HEK293 (cell line): ENCODE measurements at regions not wholly inside any gene's neighbourhood (a gene's known extent, or its start where the extent isn't known, plus 50 kb on each side); places are given as distances from the start of the nearest gene placed in this dataset.
A peak's percentile ranks its signal among the peaks of the same experiment; 100 is the strongest.

Source experiments
- CTCF ChIA-PET: fragments of 350-600 bp; formaldehyde crosslinking; extraction: SDS; loops from one replicate; lab custom pipeline; 2021; ENCODE audit warnings: antibody characterized with exemption; lab: Yijun Ruan, JAX
- POLR2A ChIA-PET: fragments of 300-600 bp; formaldehyde crosslinking; extraction: SDS; loops from one replicate; lab custom pipeline; 2020; ENCODE audit warnings: antibody characterized with exemption, inconsistent platforms; lab: Yijun Ruan, JAX
- H3K27ac ChIP-seq: fragments of 200-500 bp; sonication (Bioruptor generic); 2 replicates; pipeline ENCODE4 v1.5.1; 2014; ENCODE audit warnings: low read depth, low read length, control low read depth, inconsistent platforms; ENCODE audit errors: extremely low read depth
- H3K36me3 ChIP-seq, 2 experiments: fragments of 200-500 bp in 1 of 2; sonication (Bioruptor generic) in 1 of 2; 1 replicate in 1 of 2; 2 replicates in 1 of 2; pipeline ENCODE4 v1.5.1; 2014 to 2017; ENCODE audit warnings: inconsistent platforms in 2 of 2, low read length in 2 of 2; ENCODE audit not compliant: control insufficient read depth in 2 of 2, insufficient read depth in 1 of 2
- H3K4me1 ChIP-seq: fragments of 200-500 bp; sonication (Bioruptor generic); 2 replicates; pipeline ENCODE4 v1.5.1; 2014; ENCODE audit warnings: mild to moderate bottlenecking, low read length, inconsistent platforms; ENCODE audit not compliant: control insufficient read depth, insufficient read depth
- H3K4me3 ChIP-seq: 2 replicates; pipeline ENCODE4 v1.5.1; 2011; ENCODE audit warnings: low read depth, mild to moderate bottlenecking, control low read depth, low read length, moderate library complexity
- H3K9me3 ChIP-seq: fragments of 200-500 bp; sonication (Bioruptor generic); 2 replicates; pipeline ENCODE4 v1.5.1; 2014; ENCODE audit warnings: low read depth, low read length, inconsistent platforms; ENCODE audit not compliant: control insufficient read depth, insufficient read depth
- GLI4 ChIP-seq: fragments of 450-650 bp; formaldehyde crosslinking; IDR thresholded peaks from 2 replicates; pipeline ENCODE4 v1.5.1; 2016; ENCODE audit warnings: missing biosample characterization, missing genetic modification characterization
- HOXD13 ChIP-seq: sonication (generic); formaldehyde crosslinking; IDR thresholded peaks from 2 replicates; pipeline ENCODE4 v1.8.0; 2022; ENCODE audit warnings: missing genetic modification reagents, borderline replicate concordance
- IKZF3 ChIP-seq: fragments of 450-650 bp; IDR thresholded peaks from 2 replicates; pipeline ENCODE4 v1.5.0; 2018; ENCODE audit warnings: missing biosample characterization, mild to moderate bottlenecking, missing genetic modification characterization, moderate library complexity
- TCF7L2 ChIP-seq: IDR thresholded peaks from 2 replicates; pipeline ENCODE4 v1.6.1; 2011; ENCODE audit warnings: low read depth, mild to moderate bottlenecking, inconsistent platforms, low read length, moderate library complexity, borderline replicate concordance
- ZBTB1 ChIP-seq: fragments of 450-650 bp; formaldehyde crosslinking; IDR thresholded peaks from 2 replicates; pipeline ENCODE4 v1.5.1; 2016; ENCODE audit warnings: missing biosample characterization, missing genetic modification characterization
- ZFHX2 ChIP-seq: fragments of 450-650 bp; formaldehyde crosslinking; conservative IDR thresholded peaks from 2 replicates; pipeline ENCODE4 v1.5.1; 2016; ENCODE audit warnings: missing biosample characterization, missing genetic modification characterization
- ZFP37 ChIP-seq: fragments of 450-650 bp; formaldehyde crosslinking; IDR thresholded peaks from 2 replicates; pipeline ENCODE4 v1.5.1; 2016; ENCODE audit warnings: missing biosample characterization, missing genetic modification characterization
- ZIC2 ChIP-seq: fragments of 450-650 bp; formaldehyde crosslinking; IDR thresholded peaks from 2 replicates; pipeline ENCODE4 v1.5.1; 2016; ENCODE audit warnings: missing biosample characterization, missing genetic modification characterization
- ZNF114 ChIP-seq: fragments of 450-650 bp; formaldehyde crosslinking; IDR thresholded peaks from 2 replicates; pipeline ENCODE4 v1.5.0; 2017; ENCODE audit warnings: missing biosample characterization, missing genetic modification characterization
- ZNF16 ChIP-seq: fragments of 450-650 bp; formaldehyde crosslinking; IDR thresholded peaks from 2 replicates; pipeline ENCODE4 v1.5.1; 2016; ENCODE audit warnings: low read depth, missing biosample characterization, missing genetic modification characterization
- ZNF274 ChIP-seq, 2 experiments: fragments of 200-500 bp in 1 of 2; fragments of 450-650 bp in 1 of 2; sonication (Bioruptor generic) in 1 of 2; formaldehyde crosslinking in 1 of 2; IDR thresholded peaks; 2 replicates each; pipeline versions ENCODE4 v1.5.1 to v1.6.1; 2014 to 2016; ENCODE audit warnings: borderline replicate concordance in 1 of 2, inconsistent platforms in 1 of 2, low read length in 1 of 2, missing biosample characterization in 1 of 2, missing genetic modification characterization in 1 of 2
- ZNF302 ChIP-seq: fragments of 450-650 bp; formaldehyde crosslinking; IDR thresholded peaks from 2 replicates; pipeline ENCODE4 v1.5.1; 2016; ENCODE audit warnings: missing biosample characterization, missing genetic modification characterization, low read depth
- ZNF350 ChIP-seq: fragments of 450-650 bp; formaldehyde crosslinking; IDR thresholded peaks from 2 replicates; pipeline ENCODE4 v1.5.0; 2017; ENCODE audit warnings: missing biosample characterization, mild to moderate bottlenecking, missing genetic modification characterization
- ZNF433 ChIP-seq: fragments of 450-650 bp; formaldehyde crosslinking; IDR thresholded peaks from 2 replicates; pipeline ENCODE4 v1.5.1; 2016; ENCODE audit warnings: missing biosample characterization, missing genetic modification characterization, low read depth
- ZNF501 ChIP-seq: fragments of 450-650 bp; formaldehyde crosslinking; IDR thresholded peaks from 2 replicates; pipeline ENCODE4 v1.5.1; 2016; ENCODE audit warnings: missing biosample characterization, missing genetic modification characterization
- ZNF510 ChIP-seq: fragments of 450-650 bp; formaldehyde crosslinking; IDR thresholded peaks from 2 replicates; pipeline ENCODE4 v1.5.1; 2018; ENCODE audit warnings: mild to moderate bottlenecking, missing genetic modification characterization, missing biosample characterization; ENCODE audit not compliant: insufficient replicate concordance
- ZNF571 ChIP-seq: fragments of 450-650 bp; formaldehyde crosslinking; IDR thresholded peaks from 2 replicates; pipeline ENCODE4 v1.5.0; 2017; ENCODE audit warnings: missing biosample characterization, missing genetic modification characterization
- ZNF654 ChIP-seq: fragments of 450-650 bp; formaldehyde crosslinking; IDR thresholded peaks from 2 replicates; pipeline ENCODE4 v1.5.1; 2016; ENCODE audit warnings: low read depth, missing biosample characterization, missing genetic modification characterization
- ZNF692 ChIP-seq: fragments of 450-650 bp; formaldehyde crosslinking; IDR thresholded peaks from 2 replicates; pipeline ENCODE4 v1.5.1; 2016; ENCODE audit warnings: missing biosample characterization, missing genetic modification characterization
- ZNF701 ChIP-seq: fragments of 450-650 bp; formaldehyde crosslinking; IDR thresholded peaks from 2 replicates; pipeline ENCODE4 v1.5.1; 2016; ENCODE audit warnings: missing biosample characterization, missing genetic modification characterization
- ZNF747 ChIP-seq: fragments of 450-650 bp; formaldehyde crosslinking; IDR thresholded peaks from 2 replicates; pipeline ENCODE4 v1.5.1; 2016; ENCODE audit warnings: missing biosample characterization, missing genetic modification characterization
- ZXDB ChIP-seq: fragments of 450-650 bp; formaldehyde crosslinking; IDR thresholded peaks from 2 replicates; pipeline ENCODE4 v1.5.1; 2016; ENCODE audit warnings: missing biosample characterization, missing genetic modification characterization

DNA sequence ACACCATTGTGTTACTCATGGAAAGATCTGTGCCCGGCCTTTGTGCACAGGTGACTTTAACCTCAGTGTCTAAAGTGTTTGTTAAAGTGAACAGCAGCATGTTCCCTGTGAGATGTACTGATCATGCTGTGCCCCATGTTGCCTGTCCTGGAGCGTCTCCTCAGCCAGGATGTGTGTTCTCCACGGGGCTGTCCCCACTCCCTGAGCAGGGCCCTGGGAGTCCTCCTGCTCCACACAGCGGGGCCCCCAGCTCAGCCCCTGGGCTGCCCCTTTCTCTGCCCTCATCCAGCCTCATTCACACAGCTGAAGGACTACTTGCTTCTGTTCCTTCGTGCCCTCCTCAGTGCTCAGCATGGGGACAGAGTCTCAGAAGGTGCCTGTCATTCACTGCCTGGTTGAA lies 131.5 kb downstream of the SLC38A6 start:
- POLR2A ChIA-PET, result no interaction called here
- CTCF ChIA-PET, result no interaction called here
- no peaks in the 10 kb centered on the region for H3K36me3 ChIP-seq
- H3K4me1 ChIP-seq, result no peaks in the 10 kb centered on the region
- no peaks in the 10 kb centered on the region for H3K9me3 ChIP-seq
- no peak overlapping the region for H3K27ac ChIP-seq
- no peak overlapping the region for H3K4me3 ChIP-seq
- TF ChIP-seq ZIC2 (tag by site-specific recombination) (peak; percentile 59), GLI4 (tag by site-specific recombination) (no peak)
- TF ChIP-seq, all 188 proteins: peak for 1

DNA sequence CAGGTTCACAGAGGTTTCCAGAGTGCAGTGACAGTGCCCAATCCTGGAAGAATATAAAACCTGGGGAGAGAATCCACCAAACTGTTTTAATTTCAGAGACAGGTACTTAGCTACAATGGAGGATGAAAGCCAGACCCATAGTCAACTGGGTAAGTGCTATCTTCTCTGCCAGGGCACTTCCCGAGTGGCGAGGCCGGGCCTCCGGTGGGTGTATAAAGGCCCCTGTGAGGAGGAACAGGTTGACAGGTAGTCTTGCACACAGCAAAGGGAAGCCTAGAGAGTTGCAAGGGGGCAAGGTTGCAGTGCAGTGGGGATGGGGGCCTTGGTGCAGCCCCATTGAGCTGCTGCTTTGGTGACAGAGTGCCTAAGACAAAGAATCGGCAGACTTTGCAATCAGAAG lies 130.7 kb downstream of the SLC38A6 start:
- Histone ChIP-seq H3K4me3 (no peak overlapping the region), H3K4me1 (no peaks in the 10 kb centered on the region), H3K9me3 (no peaks in the 10 kb centered on the region), H3K27ac (no peak overlapping the region), H3K36me3 (no peaks in the 10 kb centered on the region)
- ChIA-PET POLR2A (no interaction called here), CTCF (no interaction called here)
- TF ChIP-seq ZXDB (tag by site-specific recombination) (no peak), ZFHX2 (no peak), ZNF501 (tag by site-specific recombination) (no peak), TCF7L2 (no peak), ZNF16 (tag by site-specific recombination) (no peak), ZFP37 (no peak), ZNF302 (tag by site-specific recombination) (no peak), ZNF350 (no peak), ZBTB1 (tag by site-specific recombination) (no peak), ZNF701 (no peak), ZNF692 (tag by site-specific recombination) (no peak), ZNF571 (tag by site-specific recombination) (no peak), ZNF433 (tag by site-specific recombination) (no peak), HOXD13 (CRISPR knock-in tag) (no peak), ZNF747 (tag by site-specific recombination) (no peak), IKZF3 (tag by site-specific recombination) (no peak), ZNF510 (tag by site-specific recombination) (no peak), ZNF274 (IDR thresholded peaks at IDR 0.05; ENCODE audit: low read length) (no peak), ZNF274 (tag by site-specific recombination; IDR thresholded peaks at IDR 0.05; ENCODE audit: borderline replicate concordance) (no peak), ZNF114 (no peak), ZNF654 (tag by site-specific recombination) (no peak)

- TF ChIP-seq ZNF747 (tag by site-specific recombination), result no peak
- TF ChIP-seq, all 188 proteins: peak for 0
- ChIA-PET CTCF (interaction anchor here (0.5 kb wide), 1 partner anchor 37 kb away, joined by 3 read pairs; no protein-coding TSS in a partner anchor), POLR2A (no interaction called here)
- H3K36me3 ChIP-seq, result no peaks in the 10 kb centered on the region
- H3K27ac ChIP-seq, result no peak overlapping the region
- H3K9me3 ChIP-seq, result no peaks in the 10 kb centered on the region
- H3K4me3 ChIP-seq, result no peak overlapping the region
- H3K4me1 ChIP-seq, result no peaks in the 10 kb centered on the region
These were observed 130.2 kb downstream of the SLC38A6 start for GRCh38 chr14:61111209-61111665.
